SU-DHL-6 (cell line): ENCODE measurements at regions not wholly inside any gene's neighbourhood (a gene's known extent, or its start where the extent isn't known, plus 50 kb on each side); places are given as distances from the start of the nearest gene placed in this dataset.

Experiments
- H2AFZ ChIP-seq: fragments of 200-600 bp; sonication (generic); 2 replicates; pipeline ENCODE4 v1.6.1; 2014; ENCODE audit warnings: low read depth, mild to moderate bottlenecking, moderate library complexity, mixed read lengths, antibody characterized with exemption, low read length; ENCODE audit not compliant: severe bottlenecking
- H3F3A ChIP-seq: fragments of 200-600 bp; shearing (Covaris generic); 2 replicates; pipeline ENCODE4 v1.6.0; 2016; ENCODE audit warnings: antibody characterized with exemption, mild to moderate bottlenecking; ENCODE audit not compliant: insufficient read depth
- H3K27ac ChIP-seq: fragments of 200-600 bp; sonication (generic); 2 replicates; pipeline ENCODE4 v1.5.1; 2016; ENCODE audit warnings: low read depth, mild to moderate bottlenecking, low read length, moderate library complexity, mixed read lengths
- H3K27me3 ChIP-seq: fragments of 200-600 bp; sonication (generic), shearing (Covaris generic); 2 replicates; pipeline ENCODE4 v1.6.0; 2014; ENCODE audit warnings: mild to moderate bottlenecking, low read length
- H3K36me3 ChIP-seq: fragments of 200-600 bp; sonication (generic); 2 replicates; pipeline ENCODE4 v1.6.1; 2014; ENCODE audit warnings: mild to moderate bottlenecking, low read length, mixed read lengths
- H3K4me2 ChIP-seq: fragments of 300-600, 200-600 bp; shearing (Covaris generic), sonication (generic); 2 replicates; pipeline ENCODE4 v1.6.0; 2014; ENCODE audit warnings: low read length, low read depth, mild to moderate bottlenecking; ENCODE audit not compliant: poor library complexity, severe bottlenecking
- H3K4me3 ChIP-seq: fragments of 200-600 bp; sonication (generic); 2 replicates; pipeline ENCODE4 v1.5.1; 2014; ENCODE audit warnings: antibody characterized with exemption, low read length, mild to moderate bottlenecking, mixed read lengths; ENCODE audit not compliant: insufficient read depth, poor library complexity, severe bottlenecking
- H3K79me2 ChIP-seq: fragments of 200-600 bp; sonication (generic); 2 replicates; pipeline ENCODE4 v1.6.1; 2014; ENCODE audit warnings: mild to moderate bottlenecking, low read length, moderate library complexity; ENCODE audit not compliant: insufficient read depth
- H3K9ac ChIP-seq: fragments of 200-600 bp; sonication (generic); 2 replicates; pipeline ENCODE4 v1.7.0; 2014; ENCODE audit warnings: mild to moderate bottlenecking, low read length
- H3K9me2 ChIP-seq: fragments of 200-600 bp; sonication (generic); replicated peaks from 2 replicates; pipeline ENCODE4 v1.6.1; 2014; ENCODE audit warnings: low read length; ENCODE audit not compliant: insufficient read depth
- H3K9me3 ChIP-seq: fragments of 200-600 bp; sonication (generic); 2 replicates; pipeline ENCODE4 v1.6.1; 2014; ENCODE audit warnings: low read length, mixed read lengths; ENCODE audit not compliant: insufficient read depth
- H4K20me1 ChIP-seq: fragments of 200-600 bp; sonication (generic); 2 replicates; pipeline ENCODE4 v1.6.1; 2014; ENCODE audit warnings: low read depth, mild to moderate bottlenecking, antibody characterized with exemption, low read length, moderate library complexity, mixed read lengths
- CTCF ChIP-seq: fragments of 200-600 bp; sonication (generic); IDR thresholded peaks from one replicate; pipeline ENCODE4 v1.5.1; 2017; ENCODE audit warnings: antibody characterized with exemption, mild to moderate bottlenecking, low read length, moderate library complexity; ENCODE audit not compliant: insufficient read depth, poor library complexity, severe bottlenecking
- EZH2phosphoT487 ChIP-seq: fragments of 200-600 bp; sonication (generic), shearing (Covaris generic); conservative IDR thresholded peaks from 2 replicates; pipeline ENCODE4 v1.6.1; 2018; ENCODE audit warnings: mild to moderate bottlenecking, antibody characterized with exemption, low read length, moderate library complexity, mixed read lengths

GRCh38 chrX:51954592-51954991 lies 61.2 kb downstream of the MAGED1 start:
- Histone ChIP-seq H3K79me2 (no peaks in the 10 kb centered on the region), H3K27ac (peak overlapping the region; percentile 88), H3K9ac (peak overlapping the region; percentile 18), H4K20me1 (no peaks in the 10 kb centered on the region), H3K36me3 (no peaks in the 10 kb centered on the region), H3K9me2 (no peaks in the 10 kb centered on the region), H2AFZ (no peak overlapping the region), H3K4me2 (peak overlapping the region; percentile 62), H3F3A (0 out of 2 replicates have a peak, but pooled peaks cover 3% of the 10 kb centered on the region), H3K4me3 (no peak overlapping the region), H3K9me3 (no peaks in the 10 kb centered on the region), H3K27me3 (no peaks in the 10 kb centered on the region)
- no peak for TF ChIP-seq CTCF
- no peak for TF ChIP-seq EZH2phosphoT487

GRCh38 chrX:51955200-51955599 lies 61.8 kb downstream of the MAGED1 start:
- Histone ChIP-seq H3K9me2 (no peaks in the 10 kb centered on the region), H3K27ac (peak overlapping the region; percentile 88), H3K4me3 (no peak overlapping the region), H3K9ac (peak overlapping the region; percentile 18; the same call in 1 of the 2 replicates), H3K27me3 (no peaks in the 10 kb centered on the region), H3K79me2 (no peaks in the 10 kb centered on the region), H2AFZ (no peak overlapping the region), H4K20me1 (no peaks in the 10 kb centered on the region), H3K4me2 (peak overlapping the region; percentile 62), H3F3A (0 out of 2 replicates have a peak, but pooled peaks cover 3% of the 10 kb centered on the region), H3K9me3 (no peaks in the 10 kb centered on the region), H3K36me3 (no peaks in the 10 kb centered on the region)
- TF ChIP-seq EZH2phosphoT487 = no peak
- no peak for TF ChIP-seq CTCF

GRCh38 chrX:51956441-51956840 lies 63.0 kb downstream of the MAGED1 start:
- Histone ChIP-seq H3K9me2 (no peaks in the 10 kb centered on the region), H4K20me1 (no peaks in the 10 kb centered on the region), H3K79me2 (no peaks in the 10 kb centered on the region), H3F3A (0 out of 2 replicates have a peak, but pooled peaks cover 3% of the 10 kb centered on the region), H3K9me3 (no peaks in the 10 kb centered on the region), H2AFZ (no peak overlapping the region), H3K4me2 (no peak overlapping the region), H3K27me3 (no peaks in the 10 kb centered on the region), H3K4me3 (no peak overlapping the region), H3K36me3 (no peaks in the 10 kb centered on the region), H3K27ac (no peak overlapping the region), H3K9ac (no peak overlapping the region)
- TF ChIP-seq CTCF (no peak), EZH2phosphoT487 (no peak)
